PFSK-1 (cell line): ENCODE measurements at regions not wholly inside any gene's neighbourhood (a gene's known extent, or its start where the extent isn't known, plus 50 kb on each side); places are given as distances from the start of the nearest gene placed in this dataset.
A peak's percentile ranks its signal among the peaks of the same experiment; 100 is the strongest.

Experiments
- FOXP2 ChIP-seq: optimal IDR thresholded peaks from 2 replicates; pipeline ENCODE3; 2011; ENCODE audit warnings: borderline replicate concordance, control low read depth, inconsistent platforms; ENCODE audit not compliant: insufficient read depth; ENCODE audit errors: extremely low read length, extremely low read depth
- POLR2AphosphoS5 ChIP-seq: IDR thresholded peaks from 2 replicates; pipeline ENCODE4 v1.6.1; 2012; ENCODE audit warnings: low read depth, mild to moderate bottlenecking, control low read depth, low read length, moderate library complexity
- SIN3A ChIP-seq: IDR thresholded peaks from 2 replicates; pipeline ENCODE4 v1.6.1; 2012; ENCODE audit warnings: mild to moderate bottlenecking, low read length, moderate library complexity, borderline replicate concordance; ENCODE audit not compliant: insufficient read depth
- TAF1 ChIP-seq: IDR thresholded peaks from 2 replicates; pipeline ENCODE4 v1.6.1; 2012; ENCODE audit warnings: low read length, control low read depth, borderline replicate concordance; ENCODE audit not compliant: insufficient read depth
- TF ChIP-seq, protein P1 (sequence below), 2 experiments: IDR thresholded peaks; 2 replicates each; pipeline versions ENCODE4 v1.6.1 to v1.8.0; 2011 to 2012; ENCODE audit warnings: low read depth in 2 of 2, low read length in 2 of 2, control low read depth in 1 of 2, inconsistent platforms in 1 of 2, mild to moderate bottlenecking in 1 of 2, moderate library complexity in 1 of 2; ENCODE audit not compliant: insufficient read depth in 1 of 2

DNA sequence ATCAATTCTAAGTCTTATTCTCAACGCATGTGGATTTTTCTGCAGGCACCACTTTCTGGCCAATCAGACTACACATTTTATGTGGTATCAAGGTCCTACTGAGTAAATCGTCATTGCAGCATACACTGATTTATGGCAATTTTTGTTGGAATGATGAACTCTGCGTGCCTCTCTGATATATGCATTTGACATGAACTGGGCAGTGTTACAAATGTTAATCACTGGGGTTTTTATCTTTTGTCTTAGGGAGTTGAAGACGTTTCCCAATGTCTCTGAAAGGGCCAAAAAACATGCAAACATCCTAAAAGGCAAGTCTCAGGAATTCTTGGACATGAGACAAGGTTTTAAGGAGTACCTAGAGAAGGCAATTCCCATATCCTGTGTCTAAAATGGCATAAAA is 809.5 kb upstream of the CELF2 start:
- TF ChIP-seq SIN3A (no peak), FOXP2 (no peak), POLR2AphosphoS5 (no peak), TAF1 (no peak)
- TF ChIP-seq, protein P1, sequence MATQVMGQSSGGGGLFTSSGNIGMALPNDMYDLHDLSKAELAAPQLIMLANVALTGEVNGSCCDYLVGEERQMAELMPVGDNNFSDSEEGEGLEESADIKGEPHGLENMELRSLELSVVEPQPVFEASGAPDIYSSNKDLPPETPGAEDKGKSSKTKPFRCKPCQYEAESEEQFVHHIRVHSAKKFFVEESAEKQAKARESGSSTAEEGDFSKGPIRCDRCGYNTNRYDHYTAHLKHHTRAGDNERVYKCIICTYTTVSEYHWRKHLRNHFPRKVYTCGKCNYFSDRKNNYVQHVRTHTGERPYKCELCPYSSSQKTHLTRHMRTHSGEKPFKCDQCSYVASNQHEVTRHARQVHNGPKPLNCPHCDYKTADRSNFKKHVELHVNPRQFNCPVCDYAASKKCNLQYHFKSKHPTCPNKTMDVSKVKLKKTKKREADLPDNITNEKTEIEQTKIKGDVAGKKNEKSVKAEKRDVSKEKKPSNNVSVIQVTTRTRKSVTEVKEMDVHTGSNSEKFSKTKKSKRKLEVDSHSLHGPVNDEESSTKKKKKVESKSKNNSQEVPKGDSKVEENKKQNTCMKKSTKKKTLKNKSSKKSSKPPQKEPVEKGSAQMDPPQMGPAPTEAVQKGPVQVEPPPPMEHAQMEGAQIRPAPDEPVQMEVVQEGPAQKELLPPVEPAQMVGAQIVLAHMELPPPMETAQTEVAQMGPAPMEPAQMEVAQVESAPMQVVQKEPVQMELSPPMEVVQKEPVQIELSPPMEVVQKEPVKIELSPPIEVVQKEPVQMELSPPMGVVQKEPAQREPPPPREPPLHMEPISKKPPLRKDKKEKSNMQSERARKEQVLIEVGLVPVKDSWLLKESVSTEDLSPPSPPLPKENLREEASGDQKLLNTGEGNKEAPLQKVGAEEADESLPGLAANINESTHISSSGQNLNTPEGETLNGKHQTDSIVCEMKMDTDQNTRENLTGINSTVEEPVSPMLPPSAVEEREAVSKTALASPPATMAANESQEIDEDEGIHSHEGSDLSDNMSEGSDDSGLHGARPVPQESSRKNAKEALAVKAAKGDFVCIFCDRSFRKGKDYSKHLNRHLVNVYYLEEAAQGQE (IDR thresholded peaks at IDR 0.05; ENCODE audit: insufficient read depth in 1 of 2, low read depth in 2 of 2, low read length in 2 of 2), result no peak

DNA sequence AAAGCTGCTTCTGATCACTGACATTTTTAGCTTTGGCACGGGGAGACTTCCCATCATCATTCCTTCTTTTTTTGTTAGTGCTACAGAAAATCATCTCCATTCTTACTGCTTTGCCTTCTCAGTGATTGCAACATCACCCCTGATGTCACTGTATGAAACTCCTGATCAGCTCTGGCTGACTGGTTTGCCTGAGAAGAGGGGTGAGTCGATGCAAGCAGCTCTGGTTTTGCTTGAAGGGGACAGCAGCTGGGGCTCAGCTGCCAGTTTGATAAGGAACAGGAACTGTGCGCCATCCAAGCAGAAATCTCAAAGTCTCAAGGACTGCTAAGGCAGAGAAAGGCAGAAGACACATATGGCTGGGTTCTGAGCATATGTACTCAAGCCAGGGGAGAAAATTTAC is 808.5 kb upstream of the CELF2 start:
- no peak for TF ChIP-seq FOXP2
- no peak for TF ChIP-seq TAF1
- no peak for TF ChIP-seq POLR2AphosphoS5
- TF ChIP-seq, protein P1 (IDR thresholded peaks at IDR 0.05; ENCODE audit: insufficient read depth in 1 of 2, low read depth in 2 of 2, low read length in 2 of 2), result no peak
- TF ChIP-seq SIN3A, result no peak

DNA sequence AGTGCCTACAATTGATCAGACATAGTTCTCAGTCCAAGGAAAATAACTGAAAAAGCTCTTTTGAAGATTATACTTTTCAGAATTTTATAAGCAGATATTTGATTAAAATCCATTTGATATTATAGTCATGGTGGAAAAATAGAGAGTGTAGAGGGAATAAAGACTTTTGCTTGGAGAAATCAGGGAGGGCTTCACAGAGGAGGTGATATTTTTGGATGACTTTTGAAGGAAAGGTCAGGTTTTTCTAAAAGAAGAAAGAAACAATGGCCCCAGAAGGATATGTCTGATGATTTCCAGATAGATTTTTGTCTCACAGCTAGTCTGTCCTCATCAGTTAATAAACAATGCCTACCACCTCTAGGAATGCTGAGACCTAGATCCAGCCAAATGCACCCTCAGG is 806.3 kb upstream of the CELF2 start:
- TF ChIP-seq FOXP2 (no peak), TAF1 (no peak), SIN3A (no peak), POLR2AphosphoS5 (no peak)
- TF ChIP-seq, protein P1 (IDR thresholded peaks at IDR 0.05; ENCODE audit: insufficient read depth in 1 of 2, low read depth in 2 of 2, low read length in 2 of 2), result no peak

DNA sequence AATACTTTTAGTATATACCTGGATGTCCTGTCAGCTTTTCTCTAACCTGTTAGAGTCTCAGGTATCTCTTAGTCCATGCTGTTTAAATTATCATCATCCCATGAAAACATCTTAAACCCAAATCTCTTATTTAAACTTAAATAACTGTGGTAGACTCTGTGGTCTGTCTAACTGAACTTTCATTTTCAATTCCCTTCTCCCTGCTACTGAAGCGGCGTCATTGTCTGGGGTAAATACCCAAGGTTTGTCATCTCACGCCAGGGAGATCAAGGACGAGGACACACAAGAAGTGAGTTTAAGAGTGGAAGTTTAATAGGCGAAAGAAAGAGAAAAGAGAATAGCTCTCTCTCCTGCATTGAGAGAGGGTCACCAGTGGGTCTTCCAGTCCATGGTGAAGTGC is 804.4 kb upstream of the CELF2 start:
- TF ChIP-seq POLR2AphosphoS5 (no peak), FOXP2 (no peak), TAF1 (no peak), SIN3A (no peak)
- TF ChIP-seq, protein P1 (IDR thresholded peaks at IDR 0.05; ENCODE audit: insufficient read depth in 1 of 2, low read depth in 2 of 2, low read length in 2 of 2), result no peak

DNA sequence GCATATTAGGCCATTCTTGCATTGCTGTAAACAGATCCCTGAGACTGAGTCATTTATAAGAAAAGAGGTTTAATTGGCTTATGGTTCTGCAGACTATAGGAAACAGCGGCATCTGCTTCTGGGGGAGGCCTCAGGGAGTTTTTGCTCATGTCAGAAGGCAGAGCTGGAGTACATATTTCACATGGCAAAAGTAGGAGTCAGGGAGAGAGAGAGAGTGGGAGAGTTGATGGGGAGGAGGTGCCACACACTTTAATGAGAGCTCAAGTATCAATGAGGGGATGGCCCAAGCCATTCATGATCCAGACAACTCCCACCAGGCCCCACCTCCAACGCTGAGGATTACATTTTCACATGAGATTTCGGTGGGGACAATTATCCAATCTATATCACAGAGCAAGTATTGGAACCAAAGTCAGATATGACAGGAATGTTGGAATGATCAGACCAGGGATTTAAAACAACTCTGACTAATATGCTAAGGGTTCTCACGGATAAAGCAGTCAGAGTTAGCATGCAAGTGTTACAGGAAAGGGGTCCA is 795.3 kb upstream of the CELF2 start:
- TF ChIP-seq SIN3A (0 out of 2 replicates have a peak, but pooled peaks have one; percentile 61), FOXP2 (peak; percentile 20), POLR2AphosphoS5 (no peak), TAF1 (0 out of 2 replicates have a peak, but pooled peaks have one; percentile 36)
- TF ChIP-seq, protein P1 (IDR thresholded peaks at IDR 0.05; ENCODE audit: insufficient read depth in 1 of 2, low read depth in 2 of 2, low read length in 2 of 2), result no peak
